HCT116 (cell line): ENCODE measurements at regions not wholly inside any gene's neighbourhood (a gene's known extent, or its start where the extent isn't known, plus 50 kb on each side); places are given as distances from the start of the nearest gene placed in this dataset.

Experiments used
- ATAC-seq: fragments of 200-7000 bp; cut with Tn5 transposase; 2 replicates; pipeline ENCODE4 v1.9.1; 2020; ENCODE audit warnings: mild to moderate bottlenecking, moderate library complexity
- BruUV-seq: library from RNA; stranded (reverse); fragments of 400-500 nt; replicated peaks from 2 replicates; lab custom pipeline; 2021; lab: Mats Ljungman, UMichigan
- CTCF ChIA-PET: fragments of 300-600 bp; sonication (Branson Sonifier 250); formaldehyde crosslinking; loops from one replicate; lab custom pipeline; 2021; ENCODE audit warnings: antibody characterized with exemption; lab: Charles Lee
- POLR2A ChIA-PET: fragments of 300-600, 350-600 bp; sonication (Branson Sonifier 250); formaldehyde crosslinking; loops from one replicate; lab custom pipeline; 2021; ENCODE audit warnings: antibody characterized with exemption; lab: Charles Lee
- RAD21 ChIA-PET, 2 experiments: fragments of 300-600 bp; sonication (Branson Sonifier 250); formaldehyde crosslinking; loops; one replicate each; lab custom pipeline; 2023; ENCODE audit warnings: low total read pairs in 2 of 2; ENCODE audit not compliant: uncharacterized antibody in 2 of 2, unreplicated experiment in 2 of 2, low non-redundant PET in 1 of 2; lab: Charles Lee
- DNase-seq: peaks from one replicate; pipeline ENCODE4 v3.0.0-alpha.2; 2010; ENCODE audit warnings: low read depth, low spot score
- H2AFZ ChIP-seq: fragments of 200-600 bp; shearing (Covaris generic), sonication (generic); 2 replicates; pipeline ENCODE4 v1.6.1; 2017; ENCODE audit warnings: low read depth, mixed run types, mixed read lengths, antibody characterized with exemption, low read length; ENCODE audit not compliant: poor library complexity, severe bottlenecking
- H3K27ac ChIP-seq: 2 replicates; pipeline ENCODE4 v1.5.1; 2012; ENCODE audit warnings: low read depth, low read length
- H3K27me3 ChIP-seq: fragments of 200-600 bp; sonication (generic); 2 replicates; pipeline ENCODE4 v1.6.1; 2016; ENCODE audit warnings: mixed run types, low read length, mixed read lengths; ENCODE audit not compliant: insufficient read depth
- H3K36me3 ChIP-seq, 2 experiments: fragments of 200-500 bp in 1 of 2; fragments of 200-600 bp in 1 of 2; sonication (Bioruptor generic) in 1 of 2; sonication (generic) in 1 of 2; 2 replicates each; pipeline versions ENCODE4 v1.5.1 to v1.6.1; 2014 to 2016; ENCODE audit warnings: low read length in 2 of 2, inconsistent platforms in 1 of 2, mixed read lengths in 1 of 2, mixed run types in 1 of 2; ENCODE audit not compliant: insufficient read depth in 2 of 2, control insufficient read depth in 1 of 2
- H3K4me1 ChIP-seq, 2 experiments: fragments of 200-600 bp in 1 of 2; sonication (generic) in 1 of 2; 2 replicates each; pipeline versions ENCODE4 v1.5.1 to v1.6.1; 2012 to 2017; ENCODE audit warnings: low read length in 2 of 2, inconsistent platforms in 1 of 2, mild to moderate bottlenecking in 1 of 2, mixed read lengths in 1 of 2, mixed run types in 1 of 2, moderate library complexity in 1 of 2; ENCODE audit not compliant: insufficient read depth in 2 of 2, control insufficient read depth in 1 of 2
- H3K4me2 ChIP-seq: fragments of 200-600 bp; sonication (generic); 2 replicates; pipeline ENCODE4 v1.6.1; 2017; ENCODE audit warnings: mixed run types, low read length, mixed read lengths
- H3K4me3 ChIP-seq, 2 experiments: fragments of 200-600 bp in 1 of 2; sonication (generic) in 1 of 2; replicated peaks in 1 of 2; 2 replicates each; pipeline ENCODE4 v1.5.1; 2011 to 2016; ENCODE audit warnings: low read length in 2 of 2, control low read depth in 1 of 2, low read depth in 1 of 2, mild to moderate bottlenecking in 1 of 2, mixed read lengths in 1 of 2, mixed run types in 1 of 2
- H3K79me2 ChIP-seq: fragments of 200-600 bp; sonication (generic); 2 replicates; pipeline ENCODE4 v1.6.1; 2017; ENCODE audit warnings: mild to moderate bottlenecking, mixed run types, low read length, moderate library complexity, mixed read lengths; ENCODE audit not compliant: insufficient read depth
- H3K9ac ChIP-seq: fragments of 200-600 bp; sonication (generic); 2 replicates; pipeline ENCODE4 v1.6.1; 2016; ENCODE audit warnings: low read length, mixed read lengths
- H3K9me2 ChIP-seq: fragments of 200-600 bp; sonication (generic), shearing (Covaris generic); 2 replicates; pipeline ENCODE4 v1.6.1; 2017; ENCODE audit warnings: mixed run types, mild to moderate bottlenecking, moderate library complexity; ENCODE audit not compliant: insufficient read depth
- H3K9me3 ChIP-seq, 2 experiments: fragments of 200-500 bp in 1 of 2; fragments of 200-600 bp in 1 of 2; sonication (Bioruptor generic) in 1 of 2; sonication (generic) in 1 of 2; 2 replicates each; pipeline ENCODE4 v1.6.1; 2014 to 2017; ENCODE audit warnings: low read length in 2 of 2, mixed read lengths in 2 of 2, inconsistent platforms in 1 of 2, low read depth in 1 of 2, mild to moderate bottlenecking in 1 of 2, mixed run types in 1 of 2, moderate library complexity in 1 of 2; ENCODE audit not compliant: control insufficient read depth in 1 of 2, insufficient read depth in 1 of 2
- H4K20me1 ChIP-seq: fragments of 200-600 bp; sonication (generic), shearing (Covaris generic); 2 replicates; pipeline ENCODE4 v1.6.1; 2017; ENCODE audit warnings: mixed run types, mild to moderate bottlenecking, moderate library complexity; ENCODE audit not compliant: insufficient read depth
- ATF3 ChIP-seq: IDR thresholded peaks from 2 replicates; pipeline ENCODE4 v1.6.1; 2012
- CTCF ChIP-seq, 3 experiments: fragments of 200-600 bp in 1 of 3; sonication (generic) in 1 of 3; IDR thresholded peaks in 2 of 3; conservative IDR thresholded peaks in 1 of 3; 2 replicates each; pipeline ENCODE4 v1.5.1; 2012 to 2017; ENCODE audit warnings: low read depth in 2 of 3, low read length in 2 of 3, antibody characterized with exemption in 1 of 3, borderline replicate concordance in 1 of 3, control low read depth in 1 of 3, mild to moderate bottlenecking in 1 of 3, mixed read lengths in 1 of 3, mixed run types in 1 of 3, moderate library complexity in 1 of 3; ENCODE audit not compliant: insufficient read depth in 1 of 3
- EZH2 ChIP-seq: fragments of 200-600 bp; sonication (generic); IDR thresholded peaks from 2 replicates; pipeline ENCODE4 v1.6.1; 2017; ENCODE audit warnings: antibody characterized with exemption, mixed run types
- EZH2phosphoT487 ChIP-seq: fragments of 200-600 bp; IDR thresholded peaks from 2 replicates; pipeline ENCODE4 v1.6.1; 2018; ENCODE audit warnings: antibody characterized with exemption, borderline replicate concordance
- MAX ChIP-seq: IDR thresholded peaks from 2 replicates; pipeline ENCODE4 v1.6.1; 2012
- POLR2AphosphoS5 ChIP-seq: IDR thresholded peaks from 2 replicates; pipeline ENCODE4 v1.6.1; 2011; ENCODE audit warnings: mild to moderate bottlenecking, low read depth, low read length, moderate library complexity
- RAD21 ChIP-seq: IDR thresholded peaks from 2 replicates; pipeline ENCODE4 v1.6.1; 2012; ENCODE audit warnings: low read depth, mild to moderate bottlenecking
- REST ChIP-seq: IDR thresholded peaks from 2 replicates; pipeline ENCODE4 v1.6.1; 2012; ENCODE audit warnings: low read depth
- SIN3A ChIP-seq: IDR thresholded peaks from 2 replicates; pipeline ENCODE4 v1.6.1; 2012; ENCODE audit warnings: low read depth
- SP1 ChIP-seq: IDR thresholded peaks from 2 replicates; pipeline ENCODE4 v1.6.1; 2012; ENCODE audit warnings: low read depth
- SRF ChIP-seq: IDR thresholded peaks from 2 replicates; pipeline ENCODE4 v1.6.1; 2012; ENCODE audit warnings: low read depth
- TCF7L2 ChIP-seq: IDR thresholded peaks from 2 replicates; pipeline ENCODE4 v1.7.0; 2011; ENCODE audit warnings: borderline replicate concordance, inconsistent platforms; ENCODE audit not compliant: insufficient read depth, insufficient read length; ENCODE audit errors: extremely low read depth
- YY1 ChIP-seq: IDR thresholded peaks from 2 replicates; pipeline ENCODE4 v1.6.1; 2011; ENCODE audit warnings: low read length, low read depth, moderate library complexity, mild to moderate bottlenecking; ENCODE audit not compliant: insufficient replicate concordance; ENCODE audit errors: extremely low read depth
- ZNF274 ChIP-seq: fragments of 200-500 bp; sonication (Bioruptor generic); IDR thresholded peaks from 2 replicates; pipeline ENCODE4 v1.6.1; 2014; ENCODE audit warnings: mild to moderate bottlenecking, low read depth, low read length, inconsistent platforms
- intact Hi-C: fragments of 100-400 bp; cut with micrococcal nuclease; formaldehyde crosslinking; loops from 2 replicates; pipeline ENCODE4 v1.10.0; 2022

- Histone ChIP-seq H2AFZ (no peak overlapping the region), H3K9ac (no peak overlapping the region), H3K79me2 (no peaks in the 10 kb centered on the region), H3K36me3 (no peaks in the 10 kb centered on the region), H3K9me3 (no peaks in the 10 kb centered on the region; a peak in 1 of 4 replicates), H3K27me3 (no peaks in the 10 kb centered on the region), H3K4me2 (no peak overlapping the region), H3K4me1 (no peaks in the 10 kb centered on the region), H3K4me3 (no peak overlapping the region), H4K20me1 (no peaks in the 10 kb centered on the region), H3K9me2 (no peaks in the 10 kb centered on the region), H3K27ac (no peak overlapping the region)
- DNase-seq = no peak
- ATAC-seq = no peak
- ChIA-PET CTCF (no interaction called here), POLR2A (no interaction called here), RAD21 (no interaction called here)
- no peak for TF ChIP-seq YY1
- no peak for TF ChIP-seq EZH2phosphoT487
- TF ChIP-seq RAD21 = no peak
- TF ChIP-seq, all 23 proteins: peak for 0
- BruUV-seq = no TSS peak
- intact Hi-C loops = no loop called here
These were observed 594.2 kb downstream of the IPMK start for GRCh38 chr10:57673446-57673960.

GRCh38 chr10:57664815-57665214, 602.9 kb downstream of the IPMK start:
- RAD21 ChIA-PET = no interaction called here
- no peaks in the 10 kb centered on the region for H3K36me3 ChIP-seq
- H3K4me2 ChIP-seq = no peak overlapping the region
- H3K9me3 ChIP-seq = peaks cover 0 to 9% of the 10 kb centered on the region in 2 experiments; a peak in 1 of 4 replicates
- no peak overlapping the region for H3K9ac ChIP-seq
- H3K27me3 ChIP-seq = no peaks in the 10 kb centered on the region
- CTCF ChIA-PET = no interaction called here
- no peaks in the 10 kb centered on the region for H3K4me1 ChIP-seq
- no peak for ATAC-seq
- no peaks in the 10 kb centered on the region for H3K9me2 ChIP-seq
- H3K79me2 ChIP-seq = no peaks in the 10 kb centered on the region
- no TSS peak for BruUV-seq
- no peak overlapping the region for H3K4me3 ChIP-seq
- DNase-seq = no peak
- intact Hi-C loops = no loop called here
- no peaks in the 10 kb centered on the region; the same call in 1 of the 2 replicates for H4K20me1 ChIP-seq
- H3K27ac ChIP-seq = no peak overlapping the region
- no peak overlapping the region for H2AFZ ChIP-seq
- TF ChIP-seq RAD21 (no peak), EZH2 (no peak), SIN3A (no peak), SP1 (no peak), SRF (no peak), YY1 (no peak), REST (no peak), POLR2AphosphoS5 (no peak), MAX (no peak), CTCF (IDR thresholded peaks at IDR 0.05 in 2 of 3, conservative IDR thresholded peaks at IDR 0.05 in 1 of 3; ENCODE audit: borderline replicate concordance in 1 of 3, insufficient read depth in 1 of 3, low read depth in 2 of 3, low read length in 2 of 3) (no peak), TCF7L2 (no peak), ZNF274 (no peak), ATF3 (no peak)
- TF ChIP-seq, all 23 proteins: peak for 0
- POLR2A ChIA-PET = no interaction called here
